Keratinocyte (primary cell): ENCODE measurements at regions not wholly inside any gene's neighbourhood (a gene's known extent, or its start where the extent isn't known, plus 50 kb on each side); places are given as distances from the start of the nearest gene placed in this dataset.
"Not testable (repeated sequence)": the region's sequence is repeated elsewhere in the genome, so short reads cannot be mapped to it uniquely, and the experiment has no call there.

ENCODE experiments used
- CTCF ChIP-seq, 3 experiments: IDR thresholded peaks in 1 of 3; conservative IDR thresholded peaks in 1 of 3; optimal IDR thresholded peaks in 1 of 3; 2 replicates in 2 of 3; 3 replicates in 1 of 3; pipeline versions ENCODE3 to v1.5.1; 2011; ENCODE audit warnings: low read length in 3 of 3, mild to moderate bottlenecking in 3 of 3, moderate library complexity in 2 of 3, control low read depth in 1 of 3, inconsistent platforms in 1 of 3; ENCODE audit not compliant: insufficient read depth in 2 of 3; ENCODE audit errors: extremely low read depth in 1 of 3
- EZH2 ChIP-seq: IDR thresholded peaks from one replicate; pipeline ENCODE4 v1.6.1; 2012; ENCODE audit warnings: inconsistent platforms, mild to moderate bottlenecking, low read length, moderate library complexity

GRCh38 chr4:8992981-8993380 lies 121.3 kb upstream of the HMX1 start:
- not testable (repeated sequence) for TF ChIP-seq CTCF (optimal IDR thresholded peaks at IDR 0.05 in 1 of 3, IDR thresholded peaks at IDR 0.05 in 1 of 3, conservative IDR thresholded peaks at IDR 0.05 in 1 of 3; ENCODE audit: extremely low read depth in 1 of 3, insufficient read depth in 2 of 3, low read length in 3 of 3); EZH2
